Testis (tissue), 2 donors: ENCODE measurements at regions not wholly inside any gene's neighbourhood (a gene's known extent, or its start where the extent isn't known, plus 50 kb on each side); places are given as distances from the start of the nearest gene placed in this dataset.

Source experiments
- CTCF ChIP-seq, 3 experiments: fragments of 450-650 bp in 2 of 3; fragments of 200-600 bp in 1 of 3; sonication (generic) in 1 of 3; IDR thresholded peaks; one replicate each; pipeline ENCODE4 v1.5.1; 2016 to 2019; ENCODE audit warnings: antibody characterized with exemption in 3 of 3, mild to moderate bottlenecking in 2 of 3, moderate library complexity in 1 of 3
- POLR2A ChIP-seq: fragments of 450-650 bp; IDR thresholded peaks from one replicate; pipeline ENCODE4 v1.6.1; 2017; ENCODE audit warnings: antibody characterized with exemption, mild to moderate bottlenecking, moderate library complexity

- TF ChIP-seq CTCF (IDR thresholded peaks at IDR 0.05) (no peak), POLR2A (no peak)
Observed at GRCh38 chr17:13106171-13106570, 88.3 kb upstream of the ELAC2 start.
